Astrocyte of the cerebellum (primary cell): ENCODE measurements at regions not wholly inside any gene's neighbourhood (a gene's known extent, or its start where the extent isn't known, plus 50 kb on each side); places are given as distances from the start of the nearest gene placed in this dataset.

ENCODE experiments used
- DNase-seq: peaks from one replicate; pipeline ENCODE4 v3.0.0-alpha.2; 2011; ENCODE audit warnings: low read depth
- H3K4me3 ChIP-seq: 2 replicates; pipeline ENCODE4 v1.5.1; 2011; ENCODE audit warnings: mild to moderate bottlenecking, low read depth, low read length, moderate library complexity
- CTCF ChIP-seq: IDR thresholded peaks from 2 replicates; pipeline ENCODE4 v1.5.1; 2012; ENCODE audit warnings: low read length, low read depth, moderate library complexity, mild to moderate bottlenecking; ENCODE audit errors: missing control alignments
- in situ Hi-C: cut with HindIII; loops from 2 replicates; pipeline ENCODE4 v1.10.0; 2017; ENCODE audit warnings: low sequenced_read_pairs

GRCh38 chrX:109841869-109842579 lies 109.0 kb upstream of the ACSL4 start:
- TF ChIP-seq CTCF, result no peak
- in situ Hi-C loops, result no loop called here
- no peak for DNase-seq
- H3K4me3 ChIP-seq, result no peak overlapping the region

GRCh38 chrX:109842611-109843010 lies 109.6 kb upstream of the ACSL4 start:
- no peak for TF ChIP-seq CTCF
- no peak for DNase-seq
- in situ Hi-C loops, result no loop called here
- no peak overlapping the region for H3K4me3 ChIP-seq

- no peak overlapping the region for H3K4me3 ChIP-seq
- TF ChIP-seq CTCF, result no peak
- in situ Hi-C loops, result no loop called here
- no peak for DNase-seq
These were observed 111.1 kb upstream of the ACSL4 start for GRCh38 chrX:109843963-109844751.

- no peak for TF ChIP-seq CTCF
- in situ Hi-C loops, result no loop called here
- no peak for DNase-seq
- H3K4me3 ChIP-seq, result no peak overlapping the region
These were observed 111.9 kb upstream of the ACSL4 start for GRCh38 chrX:109844986-109845385.

GRCh38 chrX:109845996-109846395 lies 112.9 kb upstream of the ACSL4 start:
- DNase-seq, result no peak
- no peak for TF ChIP-seq CTCF
- in situ Hi-C loops, result no loop called here
- no peak overlapping the region for H3K4me3 ChIP-seq

- no peak overlapping the region for H3K4me3 ChIP-seq
- no peak for DNase-seq
- in situ Hi-C loops, result no loop called here
- no peak for TF ChIP-seq CTCF
These were observed 114.5 kb upstream of the ACSL4 start for GRCh38 chrX:109847257-109848187.
